ENCODE measurements at regions not wholly inside any gene's neighbourhood (a gene's known extent, or its start where the extent isn't known, plus 50 kb on each side); places are given as distances from the start of the nearest gene placed in this dataset.
A peak's percentile ranks its signal among the peaks of the same experiment; 100 is the strongest.

DNA sequence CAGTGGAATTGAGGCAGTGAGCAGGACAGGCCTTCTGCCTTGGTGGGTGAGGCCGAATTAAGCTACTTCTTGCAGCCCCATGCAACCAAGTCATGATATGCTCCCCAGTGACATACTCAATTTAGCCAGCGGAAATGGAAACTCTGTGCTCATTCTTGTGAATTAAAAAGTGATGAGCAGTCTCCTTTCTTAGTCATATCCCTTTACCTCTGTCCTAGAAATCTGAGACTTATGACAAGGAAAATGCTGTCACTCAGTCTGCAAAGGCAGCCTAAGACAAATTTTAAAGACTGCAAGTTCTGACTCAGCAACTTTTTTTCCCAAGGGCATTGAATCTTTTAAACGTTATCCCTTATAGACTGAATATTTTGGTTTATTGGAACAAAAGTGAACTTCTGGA lies 218.2 kb downstream of the SH3BP4 start:
- no peak for DNase-seq (ENCODE audit: low spot score)

GRCh38 chr2:235170536-235171521 lies 219.0 kb downstream of the SH3BP4 start:
- peak; percentile 34 for DNase-seq (ENCODE audit: low spot score)

DNA sequence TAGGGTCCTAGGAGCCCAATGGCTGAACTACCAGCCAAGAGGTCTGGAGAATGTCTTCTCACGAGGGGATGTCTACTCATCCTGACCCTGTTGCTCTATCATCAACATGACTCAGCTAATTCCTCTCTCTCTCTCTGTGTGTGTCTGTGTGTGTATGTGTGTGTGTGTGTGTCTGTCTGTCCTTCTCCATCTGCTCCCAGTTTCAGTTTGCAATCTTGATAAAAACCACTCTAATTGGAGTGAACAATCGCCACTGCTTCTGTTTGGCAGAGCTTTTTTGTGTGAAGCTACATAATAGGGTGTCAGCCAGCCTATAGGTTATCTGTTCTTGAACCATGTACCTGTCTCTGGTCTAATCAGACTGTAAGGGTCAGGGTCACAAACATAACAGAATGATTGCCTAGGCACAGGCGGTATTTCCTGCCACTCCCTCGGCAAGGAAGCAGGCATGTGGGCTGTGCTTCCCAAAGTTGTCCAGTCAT lies 219.8 kb downstream of the SH3BP4 start:
- no peak for DNase-seq (ENCODE audit: low spot score)

- DNase-seq (ENCODE audit: low spot score) = no peak
These were observed 228.8 kb downstream of the SH3BP4 start for GRCh38 chr2:235180642-235181041.

- DNase-seq (ENCODE audit: low spot score) = no peak
These were observed 232.0 kb downstream of the SH3BP4 start for GRCh38 chr2:235183786-235184185.

GRCh38 chr2:235187806-235188205 lies 236.0 kb downstream of the SH3BP4 start:
- no peak for DNase-seq (ENCODE audit: low spot score)

DNA sequence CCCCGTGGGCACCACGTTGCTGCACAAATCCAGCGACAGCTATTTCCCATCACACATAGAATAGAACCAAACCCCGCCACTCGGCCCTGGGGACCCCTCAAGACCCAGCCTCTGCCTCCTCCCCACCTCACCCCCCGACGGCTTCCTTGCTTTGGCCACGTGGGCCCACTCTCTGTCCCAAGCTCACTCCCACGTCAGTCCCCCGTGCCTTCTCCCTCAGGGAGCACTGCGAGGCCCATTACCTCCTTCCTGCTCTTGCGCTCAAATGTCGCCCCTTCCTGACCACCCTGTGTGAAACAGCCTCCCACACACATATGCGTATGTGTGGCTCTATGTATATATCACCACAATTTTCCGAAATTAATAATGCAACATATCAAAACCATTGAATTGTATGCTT lies 239.7 kb downstream of the SH3BP4 start:
- DNase-seq (ENCODE audit: low spot score) = no peak

DNA sequence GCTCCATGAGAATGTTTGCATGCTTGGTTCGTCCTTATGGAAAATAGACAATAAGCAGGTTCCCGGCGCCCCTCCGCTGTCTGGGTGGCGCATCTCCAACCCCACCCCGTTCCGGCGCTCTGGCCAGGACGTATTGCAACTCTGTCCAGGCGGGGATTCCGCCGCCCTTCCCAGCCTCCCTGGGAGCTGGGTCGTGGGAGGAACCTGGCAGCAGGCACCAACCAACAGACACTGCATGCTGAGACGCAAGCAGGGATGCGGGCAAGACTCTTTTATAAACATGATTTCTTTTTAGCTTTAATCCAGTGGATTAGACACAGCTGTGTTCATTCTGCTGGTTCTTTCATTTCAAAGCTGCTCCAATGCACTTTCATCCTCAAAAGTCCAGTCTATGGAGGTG lies 240.2 kb downstream of the SH3BP4 start:
- DNase-seq (ENCODE audit: low spot score) = no peak

DNA sequence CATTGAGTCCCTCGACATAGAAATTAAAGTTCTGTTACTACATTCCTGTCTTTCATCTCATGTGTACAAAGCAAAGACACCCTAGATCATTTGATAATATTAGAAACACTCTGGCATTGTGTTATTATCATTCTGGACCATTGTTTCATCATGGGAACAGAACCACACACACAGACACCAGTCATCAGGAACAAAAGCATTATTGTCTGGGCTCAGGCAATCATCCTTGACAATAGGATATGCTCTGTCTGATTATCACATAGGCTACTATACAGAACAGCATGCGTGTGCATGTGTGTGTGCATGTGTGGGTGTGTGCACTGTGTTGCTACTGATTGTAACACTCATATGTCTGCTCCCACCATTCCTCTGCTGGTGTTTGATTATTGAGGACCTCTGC lies 242.5 kb downstream of the SH3BP4 start:
- DNase-seq (ENCODE audit: low spot score) = no peak

DNA sequence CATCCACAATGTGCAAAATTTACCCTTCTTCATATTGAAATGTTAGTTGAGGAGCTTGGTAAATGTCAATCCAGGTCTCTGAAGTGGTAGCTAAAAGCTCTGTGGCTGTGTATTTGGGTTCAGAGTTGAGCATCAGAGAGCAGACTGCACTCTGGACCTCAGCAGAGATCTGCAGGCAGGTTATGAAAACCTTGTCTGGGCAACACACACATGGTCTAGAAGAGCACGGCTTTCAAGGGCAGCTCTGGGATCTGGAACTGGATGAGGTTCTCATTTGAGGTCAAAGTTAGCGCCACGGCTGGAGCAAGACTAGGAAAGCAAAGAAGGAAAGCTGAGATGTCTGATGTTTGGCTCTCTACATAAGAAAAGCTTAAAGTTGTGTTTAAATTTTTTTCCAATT lies 243.0 kb downstream of the SH3BP4 start:
- DNase-seq (ENCODE audit: low spot score) = no peak

- no peak for DNase-seq (ENCODE audit: low spot score)
These were observed 244.1 kb downstream of the SH3BP4 start for GRCh38 chr2:235195921-235196320.

DNA sequence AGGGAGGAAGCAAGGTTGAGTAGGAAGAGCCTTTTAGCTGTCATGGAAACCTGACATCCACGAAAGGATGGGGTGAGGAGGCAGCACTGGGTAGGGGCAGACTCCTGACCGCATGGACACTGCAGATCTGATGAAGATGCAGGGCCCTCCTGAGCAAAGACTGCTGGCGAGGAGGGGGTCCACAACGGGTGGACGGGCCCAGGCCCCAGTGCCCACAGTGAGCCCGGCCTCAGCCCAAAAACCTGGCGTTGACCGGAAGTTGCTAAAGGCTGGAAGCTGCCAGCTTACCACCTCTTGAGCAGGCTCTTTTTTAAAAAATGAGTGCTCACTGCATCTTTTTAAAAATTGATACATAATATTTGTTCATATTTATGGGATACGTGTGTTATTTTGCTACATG lies 247.3 kb downstream of the SH3BP4 start:
- DNase-seq (ENCODE audit: low spot score) = no peak

- DNase-seq (ENCODE audit: low spot score) = no peak
These were observed 248.4 kb downstream of the SH3BP4 start for GRCh38 chr2:235200216-235200615.

DNA sequence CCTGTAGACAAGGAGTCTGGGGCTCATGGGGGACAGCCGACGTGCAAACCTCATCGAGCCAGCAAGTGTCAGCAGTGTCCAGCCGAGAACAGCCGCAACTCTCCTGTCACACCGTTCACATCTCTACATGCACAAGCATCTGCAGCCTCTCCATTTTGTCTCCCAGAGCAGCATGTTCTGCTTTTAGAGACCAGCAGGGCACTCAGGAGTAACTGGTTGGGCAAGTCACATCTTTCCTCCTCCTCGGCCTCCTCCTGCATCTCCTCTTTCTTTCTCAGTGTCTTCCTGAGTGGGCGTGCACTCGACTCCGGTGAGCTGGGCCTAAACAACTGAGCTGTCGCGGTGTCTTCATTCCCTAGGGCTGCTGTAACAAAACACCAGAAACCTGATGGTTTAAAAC lies 249.9 kb downstream of the SH3BP4 start:
- DNase-seq (ENCODE audit: low spot score) = no peak

GRCh38 chr2:235204948-235205347 lies 253.1 kb downstream of the SH3BP4 start:
- DNase-seq (ENCODE audit: low spot score) = no peak

- DNase-seq (ENCODE audit: low spot score) = no peak
These were observed 254.6 kb downstream of the SH3BP4 start for GRCh38 chr2:235206399-235206798.

GRCh38 chr2:235206980-235207579 lies 255.3 kb downstream of the SH3BP4 start:
- no peak for DNase-seq (ENCODE audit: low spot score)

- no peak for DNase-seq (ENCODE audit: low spot score)
These were observed 259.2 kb downstream of the SH3BP4 start for GRCh38 chr2:235211056-235211455.

- DNase-seq (ENCODE audit: low spot score) = no peak
These were observed 260.8 kb downstream of the SH3BP4 start for GRCh38 chr2:235212501-235213158.

DNA sequence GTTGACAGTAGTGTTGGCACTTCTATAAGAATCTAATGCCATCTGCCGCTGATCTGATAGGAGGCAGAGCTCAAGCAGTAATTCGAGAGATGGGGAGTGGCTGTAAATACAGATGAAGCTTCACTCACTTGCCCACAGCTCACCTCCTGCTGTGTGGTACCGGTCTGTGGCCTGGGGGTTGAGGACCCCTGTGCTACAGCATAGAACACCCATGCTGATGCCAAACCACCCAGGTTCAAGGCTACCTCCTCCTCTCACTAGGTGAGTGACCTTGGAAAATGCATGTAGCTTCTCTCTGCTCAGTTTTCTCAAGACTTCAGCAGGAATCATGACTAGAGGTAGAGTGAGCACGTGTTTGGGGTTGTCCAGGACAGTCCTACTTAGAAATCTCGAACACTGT lies 263.4 kb downstream of the SH3BP4 start:
- no peak for DNase-seq (ENCODE audit: low spot score)

GRCh38 chr2:235216901-235217300 lies 265.1 kb downstream of the SH3BP4 start:
- DNase-seq (ENCODE audit: low spot score) = no peak

- no peak for DNase-seq (ENCODE audit: low spot score)
These were observed 266.0 kb downstream of the SH3BP4 start for GRCh38 chr2:235217846-235218245.

GRCh38 chr2:235218486-235218907 lies 266.7 kb downstream of the SH3BP4 start:
- DNase-seq (ENCODE audit: low spot score) = no peak

All from HuH-7.5 (cell line).